IPS DF 4.7 (cell line): ENCODE measurements at regions not wholly inside any gene's neighbourhood (a gene's known extent, or its start where the extent isn't known, plus 50 kb on each side); places are given as distances from the start of the nearest gene placed in this dataset.
"Not testable (repeated sequence)": the region's sequence is repeated elsewhere in the genome, so short reads cannot be mapped to it uniquely, and the experiment has no call there.

Experiments used
- DNase-seq: peaks from one replicate; pipeline ENCODE4 v3.0.0-alpha.2; 2013; ENCODE audit warnings: low spot score; ENCODE audit errors: extremely low read depth

GRCh38 chr22:48425091-48425506 lies 1402.6 kb downstream of the BRD1 start:
- no peak for DNase-seq

DNA sequence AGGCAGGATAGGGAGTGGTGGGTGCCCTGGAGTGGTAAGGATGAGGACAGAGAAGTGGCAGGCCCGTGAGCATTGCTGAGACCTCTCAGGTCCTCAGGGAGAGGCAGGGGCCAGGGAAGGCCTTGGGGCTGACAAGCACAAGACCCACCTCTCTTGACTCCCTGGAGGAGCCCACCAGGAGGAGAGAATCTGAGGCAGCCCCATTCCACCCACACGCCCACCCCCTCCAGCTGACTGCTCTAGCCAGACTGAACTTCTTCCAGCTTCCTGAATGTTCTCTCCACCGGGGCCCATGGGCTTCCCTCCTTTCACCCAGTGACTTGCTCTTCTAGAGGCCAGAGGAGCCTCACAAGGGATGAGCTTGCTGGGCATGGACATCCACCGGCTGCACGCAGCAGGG lies 1403.0 kb downstream of the BRD1 start:
- DNase-seq, result no peak

DNA sequence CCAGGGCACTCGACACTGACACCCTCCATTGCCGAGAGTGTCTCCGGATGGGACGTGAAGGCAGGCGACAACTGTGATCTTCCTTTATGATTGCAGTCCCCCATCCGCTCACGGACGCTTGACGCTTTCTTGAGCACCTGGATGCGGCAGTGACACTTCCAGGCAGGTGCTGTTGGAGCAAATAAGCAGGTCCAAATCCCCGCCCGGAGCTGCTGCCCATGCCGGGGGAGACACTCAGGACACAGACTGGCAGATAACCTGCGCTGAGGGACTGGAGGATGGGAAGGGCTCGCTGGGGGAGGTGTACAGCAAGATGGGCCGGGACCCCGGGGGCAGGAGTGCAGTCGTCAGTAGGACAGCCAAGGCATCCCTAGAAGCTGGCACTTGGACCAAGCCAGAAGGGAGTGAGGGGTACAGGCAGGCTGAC lies 1403.5 kb downstream of the BRD1 start:
- no peak for DNase-seq

GRCh38 chr22:48423481-48423911 lies 1404.2 kb downstream of the BRD1 start:
- DNase-seq, result no peak

- no peak for DNase-seq
These were observed 1404.7 kb downstream of the BRD1 start for GRCh38 chr22:48422900-48423480.

DNA sequence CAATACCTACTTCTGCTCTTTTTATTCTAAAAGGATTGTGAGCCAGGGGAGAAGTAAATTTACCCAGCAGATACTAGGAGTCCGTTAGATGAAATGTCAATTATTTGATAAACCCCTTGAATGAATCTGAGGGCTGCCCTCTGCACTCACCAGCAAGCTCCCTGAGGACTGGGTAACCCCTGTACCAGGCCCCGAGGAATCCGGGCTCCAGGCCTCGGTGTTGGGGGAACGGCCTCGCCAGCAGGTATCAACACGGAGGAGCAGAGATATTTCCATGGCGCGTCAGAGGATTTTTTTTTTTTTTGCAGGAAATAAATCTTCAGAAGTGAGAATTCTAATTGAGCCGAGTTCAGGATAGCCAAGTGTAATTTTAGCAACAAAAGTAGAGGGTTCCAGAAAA lies 1408.8 kb downstream of the BRD1 start:
- no peak for DNase-seq

DNA sequence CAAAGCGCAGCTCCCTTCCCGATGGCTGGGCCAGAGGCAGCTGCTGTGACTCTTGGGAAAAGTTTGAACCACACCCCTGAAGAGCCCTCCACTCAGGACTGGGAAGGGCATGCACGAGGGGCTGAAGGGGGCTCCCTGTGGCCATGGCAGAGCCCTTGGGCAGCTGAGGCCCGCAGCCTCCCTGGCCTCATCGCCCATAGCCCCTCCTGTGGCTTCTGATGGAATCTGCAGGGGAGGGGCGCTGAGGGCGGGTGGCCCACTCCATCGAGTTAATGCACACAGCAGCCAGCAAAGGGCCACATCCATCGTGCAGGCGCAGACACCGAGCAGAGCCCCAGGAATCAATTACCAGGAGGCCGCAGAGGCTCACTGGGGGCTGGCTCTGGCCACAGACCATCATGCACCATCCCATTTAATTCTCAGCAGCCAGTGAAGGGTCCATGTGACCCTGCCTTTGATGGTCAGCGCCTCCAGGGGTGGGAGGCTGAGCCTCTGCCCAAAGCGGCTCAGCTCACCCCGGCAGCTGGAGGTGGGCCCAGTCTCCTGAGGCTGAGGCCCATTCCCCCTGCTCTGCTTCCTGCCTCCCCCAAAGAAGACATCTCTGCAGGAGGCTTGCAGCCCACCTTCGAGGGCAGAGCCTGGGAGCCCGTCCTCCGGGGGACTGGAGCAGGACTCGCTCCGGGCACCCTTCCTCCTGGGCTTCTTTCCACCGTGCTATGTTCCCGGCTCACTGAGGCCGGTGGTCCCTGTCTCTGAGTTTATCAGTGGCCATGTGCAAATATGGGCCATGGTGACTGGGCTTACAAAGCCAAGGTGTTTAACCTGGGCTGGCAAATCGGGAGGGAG lies 1410.2 kb downstream of the BRD1 start:
- DNase-seq, result no peak

DNA sequence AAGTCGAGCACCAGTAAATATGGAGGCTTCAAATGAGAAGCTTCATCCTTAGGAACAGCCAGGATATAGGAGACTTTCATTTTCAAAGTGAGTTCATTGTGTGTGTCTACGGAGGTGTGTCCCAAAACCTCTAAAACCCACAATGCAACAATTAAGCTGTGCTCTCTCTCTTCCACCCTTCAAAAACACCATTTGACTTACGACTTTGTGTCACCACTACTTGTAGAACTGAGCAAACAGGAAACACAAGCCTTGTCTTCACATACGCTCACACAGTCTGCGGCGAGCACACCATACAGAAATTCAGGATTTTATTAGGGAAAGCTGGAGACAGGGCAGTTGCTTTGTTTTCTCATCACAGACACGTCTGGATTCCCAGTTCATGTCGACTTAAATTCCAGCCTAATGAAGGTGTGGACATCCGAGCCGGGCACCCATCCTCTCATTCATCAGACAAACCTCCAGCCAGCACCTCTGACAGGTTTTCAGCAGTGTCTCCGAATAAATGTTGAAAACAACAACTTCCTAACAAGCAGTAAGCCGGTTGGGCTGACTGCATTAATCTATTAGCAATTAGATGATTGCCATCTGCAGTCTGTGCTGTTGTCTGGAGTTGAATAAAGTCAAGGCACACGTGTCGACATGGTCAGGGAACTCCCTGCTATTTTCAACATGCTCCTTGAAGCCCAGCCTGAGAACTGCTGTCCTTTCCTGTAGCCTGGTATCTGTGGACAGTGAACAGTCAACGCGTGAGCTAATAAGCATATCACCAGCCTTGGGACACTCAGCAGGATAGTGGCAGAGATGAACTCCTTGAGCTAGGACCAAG lies 1411.1 kb downstream of the BRD1 start:
- no peak for DNase-seq

GRCh38 chr22:48415520-48415919 lies 1412.2 kb downstream of the BRD1 start:
- no peak for DNase-seq

GRCh38 chr22:48414651-48415050 lies 1413.0 kb downstream of the BRD1 start:
- no peak for DNase-seq

DNA sequence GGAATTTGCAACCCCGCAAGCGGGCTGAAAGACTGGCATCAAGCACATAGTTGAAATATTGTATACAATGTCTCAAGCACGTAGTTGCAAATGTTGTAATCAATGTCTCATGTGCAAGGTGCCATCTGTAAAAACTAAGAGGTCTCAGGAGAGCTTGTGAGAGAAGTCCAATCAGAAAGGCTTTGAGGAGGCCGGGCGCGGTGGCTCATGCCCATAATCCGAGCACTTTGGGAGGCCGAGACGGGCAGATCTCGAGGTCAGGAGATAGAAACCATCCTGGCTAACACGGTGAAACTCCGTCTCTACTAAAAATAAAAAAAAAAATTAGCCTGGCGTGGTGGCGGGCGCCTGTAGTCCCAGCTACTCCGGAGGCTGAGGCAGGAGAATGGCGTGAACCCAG lies 1414.7 kb downstream of the BRD1 start:
- not testable (repeated sequence) for DNase-seq

DNA sequence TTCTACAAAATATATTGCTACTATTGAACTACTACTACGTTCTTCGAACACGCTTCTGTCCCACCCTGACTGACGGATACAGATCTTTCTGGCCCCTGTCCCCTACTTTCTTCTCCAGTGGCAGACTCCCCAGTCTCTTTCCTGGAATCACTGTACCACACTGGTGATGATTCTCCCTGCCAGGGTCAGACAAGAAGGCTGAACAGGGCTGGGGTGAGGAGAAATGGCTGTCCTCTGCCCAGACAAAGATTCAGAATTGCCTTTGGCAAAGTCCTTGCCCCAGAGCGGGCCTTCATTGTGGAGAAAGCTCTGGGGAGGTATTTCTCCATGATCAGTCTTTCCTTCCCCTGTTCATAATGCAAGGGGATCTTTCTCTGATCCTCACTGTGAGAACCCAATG lies 1417.1 kb downstream of the BRD1 start:
- no peak for DNase-seq

- DNase-seq, result no peak
These were observed 1420.3 kb downstream of the BRD1 start for GRCh38 chr22:48407256-48407955.

DNA sequence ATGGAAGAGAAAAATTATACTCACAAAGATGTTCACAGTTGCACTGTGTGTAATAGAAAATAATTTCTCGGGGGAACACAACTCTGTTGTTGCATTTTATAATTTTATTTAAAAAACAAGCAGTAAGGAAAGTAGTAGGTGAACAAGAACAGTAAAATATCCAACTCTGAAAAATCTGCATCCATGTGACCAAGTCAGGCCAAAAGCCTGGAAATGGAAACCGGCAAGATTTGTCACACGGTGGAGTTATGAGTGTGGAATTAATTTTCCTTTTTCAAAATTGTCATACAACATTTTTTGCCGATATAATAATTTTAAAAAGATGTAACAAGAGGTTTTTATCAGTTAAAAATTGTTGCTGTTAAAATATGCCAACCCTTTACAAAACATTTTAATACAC lies 1421.5 kb downstream of the BRD1 start:
- DNase-seq, result no peak

- DNase-seq, result no peak
These were observed 1421.9 kb downstream of the BRD1 start for GRCh38 chr22:48405741-48406140.

DNA sequence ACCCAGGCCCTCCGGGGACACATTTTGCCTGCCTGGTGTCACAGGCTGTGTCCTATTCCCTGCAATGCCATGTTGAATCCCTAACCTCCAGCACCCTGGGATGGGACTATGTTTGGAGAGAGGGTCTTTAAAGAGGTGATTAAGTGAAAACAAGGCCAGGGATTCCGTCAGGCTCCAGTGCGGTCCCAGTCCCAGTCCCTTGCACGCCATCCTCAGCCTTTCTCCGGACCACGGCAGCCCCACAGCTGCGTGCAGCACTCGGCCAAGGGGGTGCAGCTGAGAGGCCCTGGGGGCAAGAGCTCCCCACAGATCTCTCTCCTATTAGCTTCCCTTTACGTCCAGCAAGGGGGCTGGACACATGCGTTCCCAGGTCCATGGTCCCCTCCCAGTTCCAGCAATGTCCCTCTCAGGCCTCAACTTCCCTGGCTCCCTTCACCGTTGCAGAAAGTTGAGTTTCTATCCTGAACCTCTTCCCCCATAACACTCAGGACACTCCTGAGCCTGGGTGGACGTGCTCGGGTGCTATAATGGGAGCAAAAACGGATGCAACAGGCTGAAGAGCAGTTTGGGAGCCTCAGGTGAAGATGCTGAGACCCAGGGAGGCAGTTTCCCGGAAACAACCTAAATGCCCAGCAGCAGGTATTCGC lies 1422.7 kb downstream of the BRD1 start:
- DNase-seq, result no peak

DNA sequence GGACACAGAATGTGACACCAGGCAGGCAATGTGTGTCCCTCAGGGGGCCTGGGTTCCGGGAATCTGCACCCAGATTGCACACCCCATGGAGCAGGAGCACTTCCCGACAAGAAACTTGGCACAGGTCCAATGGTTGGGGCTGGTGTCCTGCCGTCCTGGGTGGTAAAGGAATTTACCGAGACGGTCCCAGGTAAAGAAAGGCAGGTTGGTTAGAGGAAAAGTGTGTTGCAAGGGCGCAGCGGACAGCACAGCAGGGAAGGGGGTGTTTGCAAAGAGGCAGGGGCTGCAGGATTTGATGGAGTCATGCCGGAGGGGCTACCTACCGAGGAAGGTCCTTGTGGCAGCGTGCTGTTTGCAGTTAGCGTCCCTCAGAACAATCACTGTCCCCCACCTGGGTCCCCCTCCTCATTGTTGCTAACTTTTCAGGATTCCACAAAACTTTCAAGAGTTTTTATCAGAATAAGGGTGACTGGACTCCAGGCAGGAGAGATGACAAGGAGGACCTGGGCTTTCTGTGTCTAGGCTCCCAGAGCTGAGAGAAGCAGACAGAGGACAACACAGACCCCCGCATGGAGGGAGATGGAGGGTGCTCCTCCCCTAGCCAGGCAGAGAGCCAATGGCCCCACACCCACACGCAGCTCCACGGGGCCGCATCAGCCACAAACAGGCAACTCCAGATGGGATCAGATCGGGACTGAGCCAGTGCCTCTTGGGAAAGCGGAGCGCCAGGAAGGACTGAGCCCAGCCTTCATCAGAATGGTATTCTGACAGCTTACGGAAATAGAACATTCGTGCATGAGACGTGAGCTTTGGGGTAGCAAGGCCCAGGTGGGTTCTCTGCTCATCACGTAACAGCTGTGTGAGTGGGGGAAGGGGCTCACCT lies 1423.9 kb downstream of the BRD1 start:
- no peak for DNase-seq

GRCh38 chr22:48402591-48403031 lies 1425.1 kb downstream of the BRD1 start:
- DNase-seq, result no peak

- not testable (repeated sequence) for DNase-seq
These were observed 1426.2 kb downstream of the BRD1 start for GRCh38 chr22:48401523-48401922.
